GM19240 (cell line): ENCODE measurements at regions not wholly inside any gene's neighbourhood (a gene's known extent, or its start where the extent isn't known, plus 50 kb on each side); places are given as distances from the start of the nearest gene placed in this dataset.

ENCODE experiments used
- DNase-seq: peaks from one replicate; pipeline ENCODE4 v3.0.0; 2011; ENCODE audit warnings: low spot score; ENCODE audit not compliant: insufficient read length

- no peak for DNase-seq
Observed at GRCh38 chr21:35430260-35430659, 381.2 kb upstream of the RUNX1 start.

- no peak for DNase-seq
Observed at GRCh38 chr21:35428937-35429336, 379.8 kb upstream of the RUNX1 start.

- no peak for DNase-seq
Observed at GRCh38 chr21:35428489-35428888, 379.4 kb upstream of the RUNX1 start.

- DNase-seq: no peak
Observed at GRCh38 chr21:35428001-35428320, 378.9 kb upstream of the RUNX1 start.

GRCh38 chr21:35427320-35428000, 378.4 kb upstream of the RUNX1 start:
- DNase-seq: no peak

- DNase-seq: no peak
Observed at GRCh38 chr21:35426897-35427296, 377.8 kb upstream of the RUNX1 start.

- no peak for DNase-seq
Observed at GRCh38 chr21:35426469-35426868, 377.4 kb upstream of the RUNX1 start.

GRCh38 chr21:35424122-35424521, 375.0 kb upstream of the RUNX1 start:
- no peak for DNase-seq

- DNase-seq: no peak
Observed at GRCh38 chr21:35423709-35424108, 374.6 kb upstream of the RUNX1 start.

GRCh38 chr21:35422011-35422410, 372.9 kb upstream of the RUNX1 start:
- no peak for DNase-seq

- no peak for DNase-seq
Observed at GRCh38 chr21:35421221-35421620, 372.1 kb upstream of the RUNX1 start.

- no peak for DNase-seq
Observed at GRCh38 chr21:35420656-35421055, 371.6 kb upstream of the RUNX1 start.

- DNase-seq: no peak
Observed at GRCh38 chr21:35417762-35418161, 368.7 kb upstream of the RUNX1 start.

GRCh38 chr21:35416866-35417489, 367.9 kb upstream of the RUNX1 start:
- no peak for DNase-seq

- DNase-seq: no peak
Observed at GRCh38 chr21:35414507-35415139, 365.5 kb upstream of the RUNX1 start.

- no peak for DNase-seq
Observed at GRCh38 chr21:35414056-35414455, 365.0 kb upstream of the RUNX1 start.

- no peak for DNase-seq
Observed at GRCh38 chr21:35412231-35412630, 363.1 kb upstream of the RUNX1 start.

GRCh38 chr21:35411434-35411833, 362.3 kb upstream of the RUNX1 start:
- no peak for DNase-seq

- DNase-seq: no peak
Observed at GRCh38 chr21:35410656-35411055, 361.6 kb upstream of the RUNX1 start.

GRCh38 chr21:35410123-35410522, 361.0 kb upstream of the RUNX1 start:
- DNase-seq: no peak

- DNase-seq: no peak
Observed at GRCh38 chr21:35408401-35408800, 359.3 kb upstream of the RUNX1 start.

- DNase-seq: no peak
Observed at GRCh38 chr21:35406635-35407034, 357.5 kb upstream of the RUNX1 start.

GRCh38 chr21:35405981-35406380, 356.9 kb upstream of the RUNX1 start:
- no peak for DNase-seq
